Stimulated activated CD4-positive, alpha-beta T cell treated with anti-CD3 and anti-CD28 coated beads, TNF-alpha, amount 100 ng/mL, for 1 hour (primary cell): ENCODE measurements at regions not wholly inside any gene's neighbourhood (a gene's known extent, or its start where the extent isn't known, plus 50 kb on each side); places are given as distances from the start of the nearest gene placed in this dataset.

ENCODE experiments used
- DNase-seq, 3 donors: peaks; one replicate each; pipeline ENCODE4 v3.0.0-alpha.2; 2020; ENCODE audit warnings: low read depth in 3 of 3, low spot score in 1 of 3

GRCh38 chr5:15447209-15447608 is 52.8 kb upstream of the FBXL7 start:
- DNase-seq = no peak

GRCh38 chr5:15446552-15446951 is 53.4 kb upstream of the FBXL7 start:
- no peak for DNase-seq

- DNase-seq = no peak
Observed at GRCh38 chr5:15442193-15442570, 57.8 kb upstream of the FBXL7 start.

GRCh38 chr5:15441433-15442192 is 58.4 kb upstream of the FBXL7 start:
- no peak for DNase-seq

- no peak for DNase-seq
Observed at GRCh38 chr5:15440434-15440833, 59.5 kb upstream of the FBXL7 start.

- no peak for DNase-seq
Observed at GRCh38 chr5:15439801-15440200, 60.2 kb upstream of the FBXL7 start.

GRCh38 chr5:15433709-15434108 is 66.3 kb upstream of the FBXL7 start:
- DNase-seq = no peak

- DNase-seq = no peak
Observed at GRCh38 chr5:15431923-15432322, 68.1 kb upstream of the FBXL7 start.

- DNase-seq = no peak
Observed at GRCh38 chr5:15425766-15426165, 74.2 kb upstream of the FBXL7 start.

- DNase-seq = no peak
Observed at GRCh38 chr5:15424769-15425168, 75.2 kb upstream of the FBXL7 start.

- no peak for DNase-seq
Observed at GRCh38 chr5:15421921-15422412, 78.0 kb upstream of the FBXL7 start.

GRCh38 chr5:15421381-15421780 is 78.6 kb upstream of the FBXL7 start:
- no peak for DNase-seq

- DNase-seq = no peak
Observed at GRCh38 chr5:15420201-15420600, 79.8 kb upstream of the FBXL7 start.

- DNase-seq = no peak
Observed at GRCh38 chr5:15417156-15417555, 82.8 kb upstream of the FBXL7 start.

GRCh38 chr5:15406478-15406877 is 93.5 kb upstream of the FBXL7 start:
- no peak for DNase-seq

GRCh38 chr5:15393146-15393545 is 106.8 kb upstream of the FBXL7 start:
- no peak for DNase-seq

GRCh38 chr5:15391704-15392397 is 108.1 kb upstream of the FBXL7 start:
- DNase-seq = no peak

GRCh38 chr5:15388866-15389265 is 111.1 kb upstream of the FBXL7 start:
- no peak for DNase-seq

- DNase-seq = no peak
Observed at GRCh38 chr5:15387931-15388524, 112.0 kb upstream of the FBXL7 start.

GRCh38 chr5:15386122-15386521 is 113.9 kb upstream of the FBXL7 start:
- no peak for DNase-seq

GRCh38 chr5:15385553-15385952 is 114.4 kb upstream of the FBXL7 start:
- no peak for DNase-seq

- DNase-seq = no peak
Observed at GRCh38 chr5:15385037-15385436, 114.9 kb upstream of the FBXL7 start.
